Choroid plexus epithelial cell (primary cell): ENCODE measurements at regions not wholly inside any gene's neighbourhood (a gene's known extent, or its start where the extent isn't known, plus 50 kb on each side); places are given as distances from the start of the nearest gene placed in this dataset.

ENCODE experiments used
- DNase-seq: peaks from one replicate; pipeline ENCODE4 v3.0.0-alpha.2; 2010; ENCODE audit warnings: low read depth
- H3K4me3 ChIP-seq: 2 replicates; pipeline ENCODE4 v1.5.1; 2011; ENCODE audit warnings: low read depth, mild to moderate bottlenecking, control low read depth, low read length, moderate library complexity
- TF ChIP-seq, protein P1 (sequence below): conservative IDR thresholded peaks from 2 replicates; pipeline ENCODE4 v1.5.1; 2011; ENCODE audit warnings: low read depth, mild to moderate bottlenecking, control low read depth, inconsistent platforms, low read length, moderate library complexity

DNA sequence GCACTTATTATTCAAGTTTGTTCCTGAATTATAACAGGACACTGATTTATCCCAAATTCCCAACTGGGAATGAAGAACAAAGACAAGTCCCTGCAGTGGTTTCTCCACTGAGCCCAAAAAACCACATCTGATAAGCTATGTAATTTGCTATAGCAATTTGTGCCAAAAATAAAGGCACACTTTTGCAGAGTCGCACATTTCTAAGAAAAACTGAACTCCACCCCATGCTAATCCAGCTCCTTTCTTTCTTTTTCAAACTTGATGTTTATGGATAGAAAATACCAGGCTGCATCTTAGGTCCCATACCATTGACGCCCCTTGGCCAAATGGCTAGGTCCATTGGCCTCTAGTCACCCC is 170.2 kb upstream of the CITED2 start:
- TF ChIP-seq, protein P1, sequence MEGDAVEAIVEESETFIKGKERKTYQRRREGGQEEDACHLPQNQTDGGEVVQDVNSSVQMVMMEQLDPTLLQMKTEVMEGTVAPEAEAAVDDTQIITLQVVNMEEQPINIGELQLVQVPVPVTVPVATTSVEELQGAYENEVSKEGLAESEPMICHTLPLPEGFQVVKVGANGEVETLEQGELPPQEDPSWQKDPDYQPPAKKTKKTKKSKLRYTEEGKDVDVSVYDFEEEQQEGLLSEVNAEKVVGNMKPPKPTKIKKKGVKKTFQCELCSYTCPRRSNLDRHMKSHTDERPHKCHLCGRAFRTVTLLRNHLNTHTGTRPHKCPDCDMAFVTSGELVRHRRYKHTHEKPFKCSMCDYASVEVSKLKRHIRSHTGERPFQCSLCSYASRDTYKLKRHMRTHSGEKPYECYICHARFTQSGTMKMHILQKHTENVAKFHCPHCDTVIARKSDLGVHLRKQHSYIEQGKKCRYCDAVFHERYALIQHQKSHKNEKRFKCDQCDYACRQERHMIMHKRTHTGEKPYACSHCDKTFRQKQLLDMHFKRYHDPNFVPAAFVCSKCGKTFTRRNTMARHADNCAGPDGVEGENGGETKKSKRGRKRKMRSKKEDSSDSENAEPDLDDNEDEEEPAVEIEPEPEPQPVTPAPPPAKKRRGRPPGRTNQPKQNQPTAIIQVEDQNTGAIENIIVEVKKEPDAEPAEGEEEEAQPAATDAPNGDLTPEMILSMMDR = no peak
- H3K4me3 ChIP-seq = no peak overlapping the region
- no peak for DNase-seq

DNA sequence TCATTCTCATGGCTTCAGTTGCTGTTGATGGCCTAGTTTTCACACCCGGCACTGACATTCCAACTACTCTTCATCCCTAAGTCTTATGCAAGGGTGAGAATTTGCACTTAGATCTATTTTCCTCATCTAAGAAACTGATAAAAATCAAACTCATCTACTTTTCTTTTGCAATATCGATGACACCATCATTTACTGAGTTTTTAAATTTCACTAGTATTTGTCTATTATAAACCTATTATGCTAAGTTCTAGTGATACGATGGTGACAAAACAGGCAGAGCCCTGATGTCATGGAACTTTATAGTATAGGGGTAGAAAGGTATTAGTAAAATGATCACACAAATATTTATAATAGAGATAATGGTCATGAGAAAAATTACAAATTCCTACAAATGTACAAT is 167.9 kb upstream of the CITED2 start:
- DNase-seq = no peak
- H3K4me3 ChIP-seq = no peak overlapping the region
- TF ChIP-seq, protein P1 = no peak

DNA sequence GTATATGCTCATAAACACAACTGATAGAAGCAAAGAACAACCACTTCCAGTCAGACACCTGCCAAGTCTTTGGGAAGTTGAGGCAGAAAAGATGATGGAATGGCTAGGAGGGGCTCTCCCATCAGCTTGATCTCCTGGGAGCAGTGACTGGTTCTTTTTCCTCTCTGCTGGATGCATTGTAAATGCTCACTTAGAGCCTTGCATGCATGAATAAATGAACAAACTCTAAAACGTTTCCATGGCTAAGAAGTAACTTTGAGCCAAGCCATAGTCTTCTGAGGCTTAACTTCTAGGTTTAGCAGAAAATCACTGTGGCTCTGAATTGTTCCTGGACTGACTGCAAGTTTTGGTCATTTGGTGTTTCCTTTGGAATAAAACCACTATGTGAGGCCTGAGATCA is 166.4 kb upstream of the CITED2 start:
- no peak overlapping the region for H3K4me3 ChIP-seq
- TF ChIP-seq, protein P1 = no peak
- DNase-seq = no peak

DNA sequence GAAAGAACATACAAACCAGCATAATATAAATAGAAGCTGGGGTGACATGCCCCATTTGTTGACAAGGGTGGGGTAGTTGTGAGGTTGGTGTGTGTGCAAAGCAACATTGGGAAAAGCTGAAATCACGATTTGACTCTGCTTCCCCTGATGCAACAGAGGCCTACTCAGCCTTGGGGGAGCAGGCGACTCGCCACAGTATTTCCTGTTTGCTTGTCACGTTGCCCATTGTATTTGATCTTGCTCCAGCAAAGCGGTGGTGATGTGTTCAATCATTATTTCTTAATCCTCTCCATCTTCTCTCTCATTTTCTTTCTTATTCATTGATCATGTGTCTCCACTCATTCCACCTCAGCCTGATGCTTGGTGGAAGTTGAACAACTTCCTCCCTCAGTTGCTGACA is 165.8 kb upstream of the CITED2 start:
- TF ChIP-seq, protein P1 = no peak
- H3K4me3 ChIP-seq = no peak overlapping the region
- peak; percentile 69 for DNase-seq

DNA sequence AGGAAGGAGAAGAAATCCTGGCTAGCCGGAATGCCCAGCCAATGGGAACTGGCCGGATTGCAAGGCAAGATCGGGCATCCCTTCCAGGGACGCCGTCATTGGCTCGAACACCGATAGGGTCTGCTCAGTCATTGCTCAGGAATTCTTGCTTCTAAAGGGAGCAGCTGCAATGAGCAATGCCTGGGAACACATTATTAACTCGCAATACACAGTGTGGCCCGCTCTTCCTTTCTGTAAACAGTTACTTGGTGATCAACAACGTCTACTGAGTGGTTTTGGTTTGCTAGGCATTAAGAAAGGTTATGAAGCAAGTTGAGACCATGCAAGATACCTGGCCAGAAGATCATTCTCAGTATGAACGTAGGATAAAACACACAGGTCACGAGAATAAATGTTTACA is 165.4 kb upstream of the CITED2 start:
- TF ChIP-seq, protein P1 = no peak
- DNase-seq = peak; percentile 98
- H3K4me3 ChIP-seq = no peak overlapping the region

DNA sequence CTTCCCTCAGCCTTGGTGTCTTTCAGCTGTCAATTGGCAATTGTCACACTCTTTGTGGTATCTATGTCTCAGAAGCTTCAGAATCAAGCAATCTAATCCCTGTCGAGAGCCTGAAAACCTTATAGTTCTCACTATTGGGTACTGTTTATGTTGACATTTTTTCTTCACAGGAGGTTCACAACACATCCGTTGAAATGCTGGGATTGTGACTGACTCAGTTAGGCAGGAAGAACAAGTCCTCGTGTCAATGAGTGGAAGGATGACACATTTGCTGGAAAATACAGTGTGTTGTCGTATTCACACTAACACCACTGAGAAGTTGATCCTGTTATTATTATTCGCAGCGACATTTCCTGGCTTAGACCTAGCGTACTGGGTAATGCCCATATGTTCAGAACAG is 163.9 kb upstream of the CITED2 start:
- no peak overlapping the region for H3K4me3 ChIP-seq
- DNase-seq = peak; percentile 53
- TF ChIP-seq, protein P1 = no peak

DNA sequence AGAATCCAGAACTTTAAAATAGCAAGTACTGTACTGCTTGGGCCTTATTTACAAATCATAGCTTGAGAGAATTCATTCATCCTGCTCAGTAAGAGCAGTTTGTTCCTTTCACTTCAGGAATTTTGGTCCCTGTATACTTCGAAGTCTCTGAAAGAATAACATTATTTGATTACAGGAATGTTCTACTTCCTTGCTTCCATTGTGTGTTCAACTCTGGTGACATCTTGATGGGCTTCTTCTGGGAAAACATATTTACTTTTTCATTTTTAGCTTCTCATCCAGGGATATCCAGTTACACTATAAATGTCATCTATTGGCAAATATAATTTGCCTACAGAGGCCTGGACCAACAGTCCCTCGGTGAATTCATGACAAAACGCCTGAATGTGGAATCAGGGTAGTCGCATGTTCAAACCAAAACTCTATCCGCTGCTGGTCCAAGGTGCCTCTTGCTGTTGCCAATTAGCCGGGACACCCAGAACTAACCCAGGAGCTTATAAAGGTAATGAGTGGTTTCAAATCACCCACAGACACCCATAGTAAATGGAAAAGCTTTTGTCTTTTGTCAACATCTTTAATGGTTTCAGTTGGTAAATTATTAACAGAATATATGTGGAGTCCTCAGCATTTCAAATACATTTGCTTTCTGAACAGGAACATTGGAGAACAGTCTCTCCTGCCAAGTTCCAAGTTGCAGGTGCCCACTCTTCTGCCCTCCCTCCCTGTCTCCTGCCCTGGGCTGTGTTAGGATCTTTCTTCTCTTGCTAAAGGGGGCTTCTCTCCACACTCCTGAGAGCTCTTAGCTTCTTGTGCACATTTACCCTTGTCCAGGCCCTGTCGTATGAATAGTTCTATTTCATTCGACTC is 162.5 kb upstream of the CITED2 start:
- TF ChIP-seq, protein P1 = no peak
- H3K4me3 ChIP-seq = no peak overlapping the region
- no peak for DNase-seq
